ENCODE measurements at regions not wholly inside any gene's neighbourhood (a gene's known extent, or its start where the extent isn't known, plus 50 kb on each side); places are given as distances from the start of the nearest gene placed in this dataset.

- TF ChIP-seq REST (IDR thresholded peaks at IDR 0.05) (no peak), SP1 (IDR thresholded peaks at IDR 0.05) (no peak), RAD21 (IDR thresholded peaks at IDR 0.05) (no peak), EGR1 (IDR thresholded peaks at IDR 0.05; ENCODE audit: low read depth in 2 of 2) (no peak), FOXA2 (IDR thresholded peaks at IDR 0.05) (no peak), NR2F2 (IDR thresholded peaks at IDR 0.05) (no peak)
These were observed 92.0 kb upstream of the SSBP2 start (continued) for GRCh38 chr5:81842795-81843398.

DNA sequence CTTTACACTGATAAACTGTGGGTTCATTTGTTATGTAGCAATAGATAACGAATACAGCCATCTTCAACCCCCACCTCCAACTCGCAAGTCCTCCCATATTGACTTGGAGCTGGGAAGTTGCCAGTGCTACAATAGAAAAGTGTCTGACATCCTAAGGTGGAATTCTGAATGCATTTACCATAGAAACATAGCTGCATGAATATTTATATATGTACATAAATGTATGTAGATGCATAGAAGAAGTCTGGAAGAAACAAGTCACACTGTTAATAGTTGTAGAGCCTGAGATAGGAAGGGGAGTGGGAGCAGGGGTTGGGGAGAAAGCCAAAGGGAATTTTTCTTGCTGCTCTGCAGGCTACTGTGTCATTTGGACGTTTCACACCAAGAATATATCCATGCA, 88.1 kb upstream of the SSBP2 start:
- TF ChIP-seq ATF3 (IDR thresholded peaks at IDR 0.05): no peak
- no peak for DNase-seq (ENCODE audit: low spot score)
- H3K27me3 ChIP-seq (ENCODE audit: control insufficient read depth in 4 of 4, insufficient read depth in 4 of 4, low read length in 3 of 4): no peaks in the 10 kb centered on the region
- H3K9me3 ChIP-seq (ENCODE audit: control insufficient read depth in 4 of 4, low read length in 3 of 4): no peaks in the 10 kb centered on the region
- H3K4me3 ChIP-seq (ENCODE audit: low read depth in 1 of 3, low read length in 3 of 3): no peak overlapping the region
- no peaks in the 10 kb centered on the region for H3K4me1 ChIP-seq (ENCODE audit: control insufficient read depth in 4 of 4, insufficient read depth in 4 of 4, low read length in 3 of 4)
- H3K9ac ChIP-seq (ENCODE audit: low read depth in 1 of 2, low read length in 2 of 2): no peak overlapping the region
- 74% methylated on average over 3 of the region's 3 CpGs for whole genome bisulfite sequencing
- H3K36me3 ChIP-seq (ENCODE audit: control insufficient read depth in 4 of 4, insufficient read depth in 3 of 4, low read depth in 1 of 4, low read length in 3 of 4): no peaks in the 10 kb centered on the region
- H3K27ac ChIP-seq (ENCODE audit: low read depth in 1 of 2, low read length in 2 of 2): no peak overlapping the region

DNA sequence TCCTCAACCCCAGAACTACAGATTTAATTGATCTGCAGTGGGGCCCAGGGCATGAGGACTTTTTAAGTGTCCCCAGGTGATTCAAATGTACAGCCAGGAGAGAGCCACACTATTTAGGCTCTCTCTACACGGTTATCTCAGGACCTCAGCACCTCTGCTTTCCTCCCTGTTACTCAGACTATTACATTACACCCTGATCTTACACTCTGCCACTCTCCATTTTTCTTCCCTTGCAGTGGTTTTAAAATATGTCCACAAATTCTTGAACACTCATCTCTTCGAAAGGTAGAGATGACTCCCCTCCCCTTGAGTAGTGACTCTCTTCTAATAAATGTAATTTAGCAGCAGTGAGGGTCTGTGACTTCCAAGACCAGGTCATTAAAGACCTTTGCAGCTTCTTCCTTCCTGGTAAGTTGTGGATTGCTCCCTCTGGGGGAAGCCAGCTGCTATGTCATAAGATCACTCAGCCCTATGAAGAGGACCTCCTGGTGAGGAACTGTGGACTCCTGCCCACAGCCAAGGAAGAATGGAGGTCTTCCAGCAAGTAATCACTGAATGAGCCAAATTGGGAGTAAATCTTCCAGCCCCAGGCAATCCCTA, 87.5 kb upstream of the SSBP2 start:
- DNase-seq (ENCODE audit: low spot score): no peak
- TF ChIP-seq SP1 (IDR thresholded peaks at IDR 0.05) (no peak), JUND (IDR thresholded peaks at IDR 0.05) (no peak), CTCF (IDR thresholded peaks at IDR 0.05; ENCODE audit: low read depth, low read length, missing input control) (peak; percentile 38), HNF4A (conservative IDR thresholded peaks at IDR 0.05) (no peak), RAD21 (IDR thresholded peaks at IDR 0.05) (peak; percentile 64 to 76), MAX (IDR thresholded peaks at IDR 0.05) (no peak), EGR1 (IDR thresholded peaks at IDR 0.05; ENCODE audit: low read depth in 2 of 2) (no peak)
- TF ChIP-seq, protein P1, sequence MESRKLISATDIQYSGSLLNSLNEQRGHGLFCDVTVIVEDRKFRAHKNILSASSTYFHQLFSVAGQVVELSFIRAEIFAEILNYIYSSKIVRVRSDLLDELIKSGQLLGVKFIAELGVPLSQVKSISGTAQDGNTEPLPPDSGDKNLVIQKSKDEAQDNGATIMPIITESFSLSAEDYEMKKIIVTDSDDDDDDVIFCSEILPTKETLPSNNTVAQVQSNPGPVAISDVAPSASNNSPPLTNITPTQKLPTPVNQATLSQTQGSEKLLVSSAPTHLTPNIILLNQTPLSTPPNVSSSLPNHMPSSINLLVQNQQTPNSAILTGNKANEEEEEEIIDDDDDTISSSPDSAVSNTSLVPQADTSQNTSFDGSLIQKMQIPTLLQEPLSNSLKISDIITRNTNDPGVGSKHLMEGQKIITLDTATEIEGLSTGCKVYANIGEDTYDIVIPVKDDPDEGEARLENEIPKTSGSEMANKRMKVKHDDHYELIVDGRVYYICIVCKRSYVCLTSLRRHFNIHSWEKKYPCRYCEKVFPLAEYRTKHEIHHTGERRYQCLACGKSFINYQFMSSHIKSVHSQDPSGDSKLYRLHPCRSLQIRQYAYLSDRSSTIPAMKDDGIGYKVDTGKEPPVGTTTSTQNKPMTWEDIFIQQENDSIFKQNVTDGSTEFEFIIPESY (IDR thresholded peaks at IDR 0.05): no peak
- H3K27ac ChIP-seq (ENCODE audit: low read depth in 1 of 2, low read length in 2 of 2): no peak overlapping the region

More for the DNA sequence above, 87.5 kb upstream of the SSBP2 start:
- Histone ChIP-seq H3K9ac (ENCODE audit: low read depth in 1 of 2, low read length in 2 of 2) (no peak overlapping the region), H3K9me3 (ENCODE audit: control insufficient read depth in 4 of 4, low read length in 3 of 4) (no peaks in the 10 kb centered on the region), H3K4me3 (ENCODE audit: low read depth in 1 of 3, low read length in 3 of 3) (no peak overlapping the region), H3K27me3 (ENCODE audit: control insufficient read depth in 4 of 4, insufficient read depth in 4 of 4, low read length in 3 of 4) (no peaks in the 10 kb centered on the region), H3K4me1 (ENCODE audit: control insufficient read depth in 4 of 4, insufficient read depth in 4 of 4, low read length in 3 of 4) (no peaks in the 10 kb centered on the region), H3K36me3 (ENCODE audit: control insufficient read depth in 4 of 4, insufficient read depth in 3 of 4, low read depth in 1 of 4, low read length in 3 of 4) (no peaks in the 10 kb centered on the region)
- WGBS: 61% methylated on average over 2 of the region's 2 CpGs
